ENCODE measurements at regions not wholly inside any gene's neighbourhood (a gene's known extent, or its start where the extent isn't known, plus 50 kb on each side); places are given as distances from the start of the nearest gene placed in this dataset.

DNA sequence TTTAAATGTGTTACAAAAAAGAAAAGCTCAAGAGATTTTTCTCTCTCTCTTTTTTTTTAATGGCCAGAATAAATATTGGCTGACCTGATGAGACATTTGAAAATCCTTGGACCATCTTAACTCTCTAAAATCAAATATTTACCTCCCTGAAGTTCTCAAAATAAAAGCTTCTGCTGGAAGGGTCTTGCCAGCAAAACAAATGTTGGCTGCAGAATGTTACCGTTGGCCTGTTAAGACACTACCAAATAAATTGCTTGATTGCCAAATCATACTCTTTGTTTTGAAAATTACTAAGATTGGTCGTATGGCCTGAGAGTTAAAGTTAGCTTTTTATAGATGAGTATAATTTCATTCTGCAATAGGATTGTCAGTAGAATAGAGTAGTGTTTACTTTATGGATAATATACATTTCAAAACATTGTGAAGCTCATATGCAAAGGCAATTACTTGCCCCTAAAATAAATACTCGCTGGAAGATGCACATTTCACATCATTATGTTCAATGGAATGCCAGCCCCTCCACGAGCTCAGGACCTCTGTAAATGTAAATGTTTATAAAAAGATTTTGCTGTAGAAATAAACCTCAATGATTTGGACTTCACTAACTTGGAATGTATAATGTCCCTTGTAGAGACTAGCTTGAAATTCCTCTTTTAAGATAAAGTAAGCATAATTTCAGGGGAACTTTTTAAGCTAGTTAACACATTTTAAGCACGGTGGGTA lies 193.4 kb downstream of the SOX11 start:
- no peaks in the 10 kb centered on the region for H3K27me3 ChIP-seq
- no peak overlapping the region for H3K9ac ChIP-seq (ENCODE audit: low read depth in 2 of 2, low read length in 2 of 2)
- no peak overlapping the region for H3K4me3 ChIP-seq
- no peak for DNase-seq
- no peak overlapping the region for H3K27ac ChIP-seq
- no peaks in the 10 kb centered on the region for H3K4me1 ChIP-seq
- H3K36me3 ChIP-seq, result no peaks in the 10 kb centered on the region
- TF ChIP-seq, protein P1, sequence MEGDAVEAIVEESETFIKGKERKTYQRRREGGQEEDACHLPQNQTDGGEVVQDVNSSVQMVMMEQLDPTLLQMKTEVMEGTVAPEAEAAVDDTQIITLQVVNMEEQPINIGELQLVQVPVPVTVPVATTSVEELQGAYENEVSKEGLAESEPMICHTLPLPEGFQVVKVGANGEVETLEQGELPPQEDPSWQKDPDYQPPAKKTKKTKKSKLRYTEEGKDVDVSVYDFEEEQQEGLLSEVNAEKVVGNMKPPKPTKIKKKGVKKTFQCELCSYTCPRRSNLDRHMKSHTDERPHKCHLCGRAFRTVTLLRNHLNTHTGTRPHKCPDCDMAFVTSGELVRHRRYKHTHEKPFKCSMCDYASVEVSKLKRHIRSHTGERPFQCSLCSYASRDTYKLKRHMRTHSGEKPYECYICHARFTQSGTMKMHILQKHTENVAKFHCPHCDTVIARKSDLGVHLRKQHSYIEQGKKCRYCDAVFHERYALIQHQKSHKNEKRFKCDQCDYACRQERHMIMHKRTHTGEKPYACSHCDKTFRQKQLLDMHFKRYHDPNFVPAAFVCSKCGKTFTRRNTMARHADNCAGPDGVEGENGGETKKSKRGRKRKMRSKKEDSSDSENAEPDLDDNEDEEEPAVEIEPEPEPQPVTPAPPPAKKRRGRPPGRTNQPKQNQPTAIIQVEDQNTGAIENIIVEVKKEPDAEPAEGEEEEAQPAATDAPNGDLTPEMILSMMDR (IDR thresholded peaks at IDR 0.05), result no peak
- intact Hi-C loops (cut with DNase I), result no loop called here
- no peaks in the 10 kb centered on the region for H3K9me3 ChIP-seq

DNA sequence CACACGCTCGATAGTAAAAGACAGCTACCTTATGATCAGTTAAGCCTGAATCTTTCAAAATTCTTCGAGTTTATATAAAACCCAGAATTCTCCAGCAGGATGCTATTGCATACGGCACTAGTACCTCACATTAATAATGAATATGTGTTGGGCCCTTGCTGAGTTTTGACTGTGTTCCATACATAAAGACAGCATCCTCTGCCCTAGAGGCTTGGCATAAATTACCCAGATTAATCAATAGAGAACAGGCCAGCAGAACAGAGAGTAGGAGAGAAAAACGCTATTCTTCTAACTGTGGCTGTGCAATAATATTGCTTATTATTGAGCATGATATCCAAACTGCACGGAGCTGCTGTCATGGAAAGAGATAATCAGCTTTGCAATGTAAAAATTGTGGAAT lies 194.3 kb downstream of the SOX11 start:
- H3K4me1 ChIP-seq, result no peaks in the 10 kb centered on the region
- DNase-seq, result no peak
- H3K4me3 ChIP-seq, result no peak overlapping the region
- H3K27ac ChIP-seq, result no peak overlapping the region
- H3K9ac ChIP-seq (ENCODE audit: low read depth in 2 of 2, low read length in 2 of 2), result no peak overlapping the region
- H3K36me3 ChIP-seq, result no peaks in the 10 kb centered on the region
- H3K27me3 ChIP-seq, result no peaks in the 10 kb centered on the region
- TF ChIP-seq, protein P1 (IDR thresholded peaks at IDR 0.05), result no peak
- intact Hi-C loops (cut with DNase I), result no loop called here
- H3K9me3 ChIP-seq, result no peaks in the 10 kb centered on the region

DNA sequence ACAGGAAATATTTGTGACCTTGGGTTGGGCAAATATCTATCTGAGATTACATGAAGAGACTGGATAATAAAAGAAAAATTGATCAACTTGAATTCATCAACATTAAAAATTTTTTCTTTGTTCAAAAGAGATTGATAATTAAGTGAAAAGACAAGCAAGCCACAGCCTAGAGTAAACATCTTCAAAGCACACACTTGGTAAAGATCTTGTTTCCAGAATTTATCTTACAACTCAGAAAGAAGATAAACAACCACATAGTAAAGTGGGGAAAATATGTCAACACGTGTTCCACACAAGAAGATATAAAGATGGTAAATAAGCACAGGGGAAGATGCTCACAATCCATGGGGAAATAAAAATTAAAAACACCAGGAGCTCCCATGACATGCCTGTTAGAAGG lies 195.9 kb downstream of the SOX11 start:
- intact Hi-C loops (cut with DNase I), result no loop called here
- H3K4me1 ChIP-seq, result no peaks in the 10 kb centered on the region
- no peak overlapping the region for H3K27ac ChIP-seq
- no peak for DNase-seq
- H3K9ac ChIP-seq (ENCODE audit: low read depth in 2 of 2, low read length in 2 of 2), result no peak overlapping the region
- TF ChIP-seq, protein P1 (IDR thresholded peaks at IDR 0.05), result no peak
- H3K27me3 ChIP-seq, result no peaks in the 10 kb centered on the region
- H3K4me3 ChIP-seq, result no peak overlapping the region
- H3K36me3 ChIP-seq, result no peaks in the 10 kb centered on the region
- H3K9me3 ChIP-seq, result no peaks in the 10 kb centered on the region

DNA sequence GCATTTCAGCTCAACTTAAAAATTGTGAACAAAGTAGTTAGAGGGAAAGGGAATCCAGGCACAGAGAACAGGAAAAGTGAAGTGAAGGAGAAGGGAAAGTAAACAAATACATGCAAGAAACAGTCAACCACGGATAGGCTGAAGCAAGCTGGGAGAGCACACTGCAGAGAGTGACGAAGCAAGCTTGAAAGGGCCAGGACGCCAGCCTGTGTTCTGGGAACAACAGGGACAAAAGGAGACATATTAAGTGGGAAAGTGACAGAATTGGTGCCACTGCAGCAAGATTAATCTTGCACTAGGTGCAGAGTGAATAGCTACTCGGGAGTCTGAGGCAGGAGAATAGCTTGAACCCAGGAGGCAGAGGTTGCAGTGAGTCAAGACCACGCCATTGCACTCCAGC lies 197.3 kb downstream of the SOX11 start:
- H3K36me3 ChIP-seq, result no peaks in the 10 kb centered on the region
- no peaks in the 10 kb centered on the region for H3K9me3 ChIP-seq
- intact Hi-C loops (cut with DNase I), result no loop called here
- H3K27ac ChIP-seq, result no peak overlapping the region
- no peaks in the 10 kb centered on the region for H3K4me1 ChIP-seq
- TF ChIP-seq, protein P1 (IDR thresholded peaks at IDR 0.05), result no peak
- no peaks in the 10 kb centered on the region for H3K27me3 ChIP-seq
- H3K4me3 ChIP-seq, result no peak overlapping the region
- no peak for DNase-seq
- no peak overlapping the region for H3K9ac ChIP-seq (ENCODE audit: low read depth in 2 of 2, low read length in 2 of 2)

DNA sequence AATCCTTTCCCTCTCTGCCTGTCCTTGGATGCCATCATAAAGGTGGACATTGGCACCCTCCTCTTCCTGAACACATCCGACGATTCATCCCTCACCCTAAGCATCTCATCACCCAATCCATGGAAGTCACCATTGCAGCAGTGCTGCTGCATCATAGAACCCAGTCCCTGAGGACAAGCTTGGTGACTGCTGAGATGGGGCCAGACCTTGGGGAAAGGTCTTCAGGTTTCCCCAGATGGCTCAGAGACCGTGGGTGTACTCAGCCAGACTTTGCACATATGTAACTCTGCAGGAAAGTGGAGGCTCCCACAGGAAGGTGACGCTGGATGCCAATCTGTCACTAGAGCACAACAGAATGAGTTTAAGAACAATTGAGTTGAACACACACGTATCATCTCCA lies 202.2 kb downstream of the SOX11 start:
- H3K9me3 ChIP-seq, result no peaks in the 10 kb centered on the region
- H3K36me3 ChIP-seq, result no peaks in the 10 kb centered on the region
- no peak overlapping the region for H3K9ac ChIP-seq (ENCODE audit: low read depth in 2 of 2, low read length in 2 of 2)
- no peak for DNase-seq
- no peaks in the 10 kb centered on the region for H3K4me1 ChIP-seq
- H3K4me3 ChIP-seq, result no peak overlapping the region
- H3K27me3 ChIP-seq, result no peaks in the 10 kb centered on the region
- TF ChIP-seq, protein P1 (IDR thresholded peaks at IDR 0.05), result no peak
- intact Hi-C loops (cut with DNase I), result no loop called here
- no peak overlapping the region for H3K27ac ChIP-seq
